ENCODE measurements at regions not wholly inside any gene's neighbourhood (a gene's known extent, or its start where the extent isn't known, plus 50 kb on each side); places are given as distances from the start of the nearest gene placed in this dataset.

DNA sequence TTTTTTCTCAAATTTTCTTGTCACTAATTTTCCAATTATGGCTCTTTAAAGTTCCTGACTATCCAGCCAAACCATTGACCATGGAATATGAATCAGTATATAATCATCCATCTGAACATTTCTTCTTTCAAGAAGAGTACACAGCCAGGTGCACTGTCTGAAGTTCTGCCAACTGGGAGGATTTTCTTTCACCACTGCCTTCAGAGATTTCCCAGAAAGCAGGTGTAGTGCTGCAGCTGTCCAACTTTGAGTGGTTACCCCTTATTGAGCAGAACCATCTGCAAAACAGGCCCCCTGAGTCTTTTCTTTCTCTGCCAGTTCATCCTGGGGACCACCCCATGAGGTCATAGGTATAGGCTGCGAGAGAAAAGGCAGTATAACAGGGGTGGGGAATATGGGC is 1213.2 kb downstream of the RAPGEF2 start:
- Mint-ChIP-seq H3K4me1 (no peaks in the 10 kb centered on the region), H3K27me3 (ENCODE audit: low read depth) (no peaks in the 10 kb centered on the region), H3K9me3 (peaks cover 7% of the 10 kb centered on the region; the same call in 1 of the 2 replicates), H3K4me3 (no peak overlapping the region), H3K27ac (no peak overlapping the region), H3K36me3 (no peaks in the 10 kb centered on the region)
- ChIA-PET CTCF (no interaction called here), POLR2A (no interaction called here)
- ATAC-seq = no peak
- TF ChIP-seq, protein P1, sequence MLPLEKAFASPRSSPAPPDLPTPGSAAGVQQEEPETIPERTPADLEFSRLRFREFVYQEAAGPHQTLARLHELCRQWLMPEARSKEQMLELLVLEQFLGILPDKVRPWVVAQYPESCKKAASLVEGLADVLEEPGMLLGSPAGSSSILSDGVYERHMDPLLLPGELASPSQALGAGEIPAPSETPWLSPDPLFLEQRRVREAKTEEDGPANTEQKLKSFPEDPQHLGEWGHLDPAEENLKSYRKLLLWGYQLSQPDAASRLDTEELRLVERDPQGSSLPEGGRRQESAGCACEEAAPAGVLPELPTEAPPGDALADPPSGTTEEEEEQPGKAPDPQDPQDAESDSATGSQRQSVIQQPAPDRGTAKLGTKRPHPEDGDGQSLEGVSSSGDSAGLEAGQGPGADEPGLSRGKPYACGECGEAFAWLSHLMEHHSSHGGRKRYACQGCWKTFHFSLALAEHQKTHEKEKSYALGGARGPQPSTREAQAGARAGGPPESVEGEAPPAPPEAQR (CRISPR knock-in tag; IDR thresholded peaks at IDR 0.05) = no peak
- TF ChIP-seq EMX1 (CRISPR knock-in tag; IDR thresholded peaks at IDR 0.05) (no peak), ARID4B (CRISPR knock-in tag; IDR thresholded peaks at IDR 0.05; ENCODE audit: borderline replicate concordance) (no peak), PRDM15 (CRISPR knock-in tag; IDR thresholded peaks at IDR 0.05) (no peak), ZNF416 (CRISPR knock-in tag; IDR thresholded peaks at IDR 0.05) (no peak), CTCF (IDR thresholded peaks at IDR 0.05) (no peak), MXD4 (CRISPR knock-in tag; IDR thresholded peaks at IDR 0.05; ENCODE audit: borderline replicate concordance) (no peak), FOXP1 (CRISPR knock-in tag; IDR thresholded peaks at IDR 0.05; ENCODE audit: borderline replicate concordance) (no peak), ZNF121 (CRISPR knock-in tag; IDR thresholded peaks at IDR 0.05) (no peak), NFE2L1 (CRISPR knock-in tag; IDR thresholded peaks at IDR 0.05) (no peak), AR (CRISPR knock-in tag; IDR thresholded peaks at IDR 0.05) (no peak), NR3C1 (CRISPR knock-in tag; conservative IDR thresholded peaks at IDR 0.05; ENCODE audit: low read depth) (no peak), CREB1 (CRISPR knock-in tag; IDR thresholded peaks at IDR 0.05) (no peak), FOXK1 (CRISPR knock-in tag; IDR thresholded peaks at IDR 0.05) (no peak)
- no peak for DNase-seq (ENCODE audit: low spot score)

Data from WTC11 (cell line).